ENCODE measurements at regions not wholly inside any gene's neighbourhood (a gene's known extent, or its start where the extent isn't known, plus 50 kb on each side); places are given as distances from the start of the nearest gene placed in this dataset.

DNA sequence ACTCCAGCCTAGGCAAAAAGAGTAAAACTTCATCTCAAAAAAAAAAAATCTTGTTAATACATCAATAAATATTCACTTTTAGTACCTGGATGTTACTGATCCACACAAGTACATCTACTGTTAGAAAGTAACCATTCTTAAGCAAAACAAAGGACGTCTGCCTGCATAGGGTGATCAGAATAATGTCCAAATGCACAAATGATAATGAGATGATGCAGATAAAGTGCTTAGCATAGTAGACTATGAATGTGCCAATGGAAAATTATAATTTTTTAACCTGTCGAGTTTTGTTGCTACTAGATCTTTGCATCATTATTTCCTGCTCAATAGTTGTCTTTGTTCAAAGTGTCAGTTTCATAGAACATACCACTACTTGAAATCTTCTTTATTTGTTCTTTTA, 109.6 kb upstream of the IMMP2L start:
- TF ChIP-seq, protein P1, sequence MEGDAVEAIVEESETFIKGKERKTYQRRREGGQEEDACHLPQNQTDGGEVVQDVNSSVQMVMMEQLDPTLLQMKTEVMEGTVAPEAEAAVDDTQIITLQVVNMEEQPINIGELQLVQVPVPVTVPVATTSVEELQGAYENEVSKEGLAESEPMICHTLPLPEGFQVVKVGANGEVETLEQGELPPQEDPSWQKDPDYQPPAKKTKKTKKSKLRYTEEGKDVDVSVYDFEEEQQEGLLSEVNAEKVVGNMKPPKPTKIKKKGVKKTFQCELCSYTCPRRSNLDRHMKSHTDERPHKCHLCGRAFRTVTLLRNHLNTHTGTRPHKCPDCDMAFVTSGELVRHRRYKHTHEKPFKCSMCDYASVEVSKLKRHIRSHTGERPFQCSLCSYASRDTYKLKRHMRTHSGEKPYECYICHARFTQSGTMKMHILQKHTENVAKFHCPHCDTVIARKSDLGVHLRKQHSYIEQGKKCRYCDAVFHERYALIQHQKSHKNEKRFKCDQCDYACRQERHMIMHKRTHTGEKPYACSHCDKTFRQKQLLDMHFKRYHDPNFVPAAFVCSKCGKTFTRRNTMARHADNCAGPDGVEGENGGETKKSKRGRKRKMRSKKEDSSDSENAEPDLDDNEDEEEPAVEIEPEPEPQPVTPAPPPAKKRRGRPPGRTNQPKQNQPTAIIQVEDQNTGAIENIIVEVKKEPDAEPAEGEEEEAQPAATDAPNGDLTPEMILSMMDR (IDR thresholded peaks at IDR 0.05; ENCODE audit: poor library complexity, severe bottlenecking), result no peak
- TF ChIP-seq, protein P2, sequence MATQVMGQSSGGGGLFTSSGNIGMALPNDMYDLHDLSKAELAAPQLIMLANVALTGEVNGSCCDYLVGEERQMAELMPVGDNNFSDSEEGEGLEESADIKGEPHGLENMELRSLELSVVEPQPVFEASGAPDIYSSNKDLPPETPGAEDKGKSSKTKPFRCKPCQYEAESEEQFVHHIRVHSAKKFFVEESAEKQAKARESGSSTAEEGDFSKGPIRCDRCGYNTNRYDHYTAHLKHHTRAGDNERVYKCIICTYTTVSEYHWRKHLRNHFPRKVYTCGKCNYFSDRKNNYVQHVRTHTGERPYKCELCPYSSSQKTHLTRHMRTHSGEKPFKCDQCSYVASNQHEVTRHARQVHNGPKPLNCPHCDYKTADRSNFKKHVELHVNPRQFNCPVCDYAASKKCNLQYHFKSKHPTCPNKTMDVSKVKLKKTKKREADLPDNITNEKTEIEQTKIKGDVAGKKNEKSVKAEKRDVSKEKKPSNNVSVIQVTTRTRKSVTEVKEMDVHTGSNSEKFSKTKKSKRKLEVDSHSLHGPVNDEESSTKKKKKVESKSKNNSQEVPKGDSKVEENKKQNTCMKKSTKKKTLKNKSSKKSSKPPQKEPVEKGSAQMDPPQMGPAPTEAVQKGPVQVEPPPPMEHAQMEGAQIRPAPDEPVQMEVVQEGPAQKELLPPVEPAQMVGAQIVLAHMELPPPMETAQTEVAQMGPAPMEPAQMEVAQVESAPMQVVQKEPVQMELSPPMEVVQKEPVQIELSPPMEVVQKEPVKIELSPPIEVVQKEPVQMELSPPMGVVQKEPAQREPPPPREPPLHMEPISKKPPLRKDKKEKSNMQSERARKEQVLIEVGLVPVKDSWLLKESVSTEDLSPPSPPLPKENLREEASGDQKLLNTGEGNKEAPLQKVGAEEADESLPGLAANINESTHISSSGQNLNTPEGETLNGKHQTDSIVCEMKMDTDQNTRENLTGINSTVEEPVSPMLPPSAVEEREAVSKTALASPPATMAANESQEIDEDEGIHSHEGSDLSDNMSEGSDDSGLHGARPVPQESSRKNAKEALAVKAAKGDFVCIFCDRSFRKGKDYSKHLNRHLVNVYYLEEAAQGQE (IDR thresholded peaks at IDR 0.05; ENCODE audit: borderline replicate concordance), result no peak
- TF ChIP-seq EP300 (conservative IDR thresholded peaks at IDR 0.05; ENCODE audit: poor library complexity, severe bottlenecking), result no peak
